ENCODE measurements at regions not wholly inside any gene's neighbourhood (a gene's known extent, or its start where the extent isn't known, plus 50 kb on each side); places are given as distances from the start of the nearest gene placed in this dataset.

GRCh38 chr7:41466760-41467384, 236.0 kb downstream of the INHBA start:
- no peaks in the 10 kb centered on the region for H3K79me2 ChIP-seq (ENCODE audit: insufficient read depth, low read length)
- H3K9me2 ChIP-seq (replicated peaks; ENCODE audit: low read depth, low read length) = no peaks in the 10 kb centered on the region
- no peak overlapping the region for H3K4me2 ChIP-seq (ENCODE audit: low read depth, low read length, poor library complexity, severe bottlenecking)
- H4K20me1 ChIP-seq (ENCODE audit: insufficient read depth, low read length, poor library complexity, severe bottlenecking) = no peaks in the 10 kb centered on the region
- no peak overlapping the region for H3K4me3 ChIP-seq (ENCODE audit: low read length, poor library complexity, severe bottlenecking)
- TF ChIP-seq EZH2phosphoT487 (IDR thresholded peaks at IDR 0.05; ENCODE audit: borderline replicate concordance) (no peak), CTCF (conservative IDR thresholded peaks at IDR 0.05; ENCODE audit: low read length) (no peak)
- no peaks in the 10 kb centered on the region for H3K9me3 ChIP-seq (ENCODE audit: insufficient read depth, low read depth, low read length)
- no peaks in the 10 kb centered on the region for H3K27me3 ChIP-seq (ENCODE audit: insufficient read depth, low read length, poor library complexity, severe bottlenecking)
- no peaks in the 10 kb centered on the region for H3F3A ChIP-seq (ENCODE audit: low read depth)
- H3K4me1 ChIP-seq (ENCODE audit: insufficient read depth, low read length, poor library complexity, severe bottlenecking) = no peaks in the 10 kb centered on the region
- H2AFZ ChIP-seq (ENCODE audit: low read length) = no peak overlapping the region
- no peak overlapping the region for H3K9ac ChIP-seq (ENCODE audit: low read depth, low read length, poor library complexity, severe bottlenecking)
- no peaks in the 10 kb centered on the region for H3K36me3 ChIP-seq (ENCODE audit: insufficient read depth, low read length)

- Histone ChIP-seq H3K9me3 (ENCODE audit: insufficient read depth, low read depth, low read length) (no peaks in the 10 kb centered on the region), H3K9me2 (replicated peaks; ENCODE audit: low read depth, low read length) (no peaks in the 10 kb centered on the region), H3K4me3 (ENCODE audit: low read length, poor library complexity, severe bottlenecking) (no peak overlapping the region), H3K4me1 (ENCODE audit: insufficient read depth, low read length, poor library complexity, severe bottlenecking) (no peaks in the 10 kb centered on the region), H3K79me2 (ENCODE audit: insufficient read depth, low read length) (no peaks in the 10 kb centered on the region), H3K27me3 (ENCODE audit: insufficient read depth, low read length, poor library complexity, severe bottlenecking) (no peaks in the 10 kb centered on the region), H3K36me3 (ENCODE audit: insufficient read depth, low read length) (no peaks in the 10 kb centered on the region), H2AFZ (ENCODE audit: low read length) (no peak overlapping the region), H3F3A (ENCODE audit: low read depth) (no peaks in the 10 kb centered on the region), H3K9ac (ENCODE audit: low read depth, low read length, poor library complexity, severe bottlenecking) (no peak overlapping the region), H4K20me1 (ENCODE audit: insufficient read depth, low read length, poor library complexity, severe bottlenecking) (no peaks in the 10 kb centered on the region), H3K4me2 (ENCODE audit: low read depth, low read length, poor library complexity, severe bottlenecking) (no peak overlapping the region)
- no peak for TF ChIP-seq EZH2phosphoT487 (IDR thresholded peaks at IDR 0.05; ENCODE audit: borderline replicate concordance)
- TF ChIP-seq CTCF (conservative IDR thresholded peaks at IDR 0.05; ENCODE audit: low read length) = no peak
Observed at GRCh38 chr7:41465571-41465970, 237.3 kb downstream of the INHBA start.

- TF ChIP-seq EZH2phosphoT487 (IDR thresholded peaks at IDR 0.05; ENCODE audit: borderline replicate concordance) = no peak
- TF ChIP-seq CTCF (conservative IDR thresholded peaks at IDR 0.05; ENCODE audit: low read length) = no peak
- Histone ChIP-seq H3K79me2 (ENCODE audit: insufficient read depth, low read length) (no peaks in the 10 kb centered on the region), H3K9ac (ENCODE audit: low read depth, low read length, poor library complexity, severe bottlenecking) (no peak overlapping the region), H3K27me3 (ENCODE audit: insufficient read depth, low read length, poor library complexity, severe bottlenecking) (no peaks in the 10 kb centered on the region), H3K4me3 (ENCODE audit: low read length, poor library complexity, severe bottlenecking) (no peak overlapping the region), H3K9me2 (replicated peaks; ENCODE audit: low read depth, low read length) (no peaks in the 10 kb centered on the region), H3K9me3 (ENCODE audit: insufficient read depth, low read depth, low read length) (no peaks in the 10 kb centered on the region), H4K20me1 (ENCODE audit: insufficient read depth, low read length, poor library complexity, severe bottlenecking) (no peaks in the 10 kb centered on the region), H3K4me2 (ENCODE audit: low read depth, low read length, poor library complexity, severe bottlenecking) (no peak overlapping the region), H3F3A (ENCODE audit: low read depth) (no peaks in the 10 kb centered on the region), H2AFZ (ENCODE audit: low read length) (no peak overlapping the region), H3K4me1 (ENCODE audit: insufficient read depth, low read length, poor library complexity, severe bottlenecking) (no peaks in the 10 kb centered on the region), H3K36me3 (ENCODE audit: insufficient read depth, low read length) (no peaks in the 10 kb centered on the region)
Observed at GRCh38 chr7:41463770-41464470, 239.0 kb downstream of the INHBA start.
